ENCODE measurements at regions not wholly inside any gene's neighbourhood (a gene's known extent, or its start where the extent isn't known, plus 50 kb on each side); places are given as distances from the start of the nearest gene placed in this dataset.

GRCh38 chr13:77989281-77989680 is 70.7 kb upstream of the EDNRB start (continued):
- TF ChIP-seq RERE (CRISPR knock-in tag; IDR thresholded peaks at IDR 0.05; ENCODE audit: low read depth): no peak

GRCh38 chr13:77988355-77988754 is 69.7 kb upstream of the EDNRB start:
- Histone ChIP-seq H3K4me2 (ENCODE audit: low read depth, low read length) (no peak overlapping the region), H4K20me1 (ENCODE audit: insufficient read depth, low read length) (no peaks in the 10 kb centered on the region), H3K36me3 (replicated peaks in 1 of 2; ENCODE audit: control insufficient read depth in 1 of 2, insufficient read depth in 2 of 2, low read length in 2 of 2) (no peaks in the 10 kb centered on the region), H3K4me1 (ENCODE audit: insufficient read depth, low read length) (no peaks in the 10 kb centered on the region), H3K4me3 (replicated peaks in 1 of 3; ENCODE audit: insufficient read depth in 1 of 3, low read depth in 2 of 3, low read length in 3 of 3) (no peak overlapping the region), H3K79me2 (ENCODE audit: insufficient read depth, low read length) (no peaks in the 10 kb centered on the region), H2AFZ (ENCODE audit: low read length) (no peak overlapping the region), H3K27me3 (ENCODE audit: control insufficient read depth in 1 of 2, insufficient read depth in 2 of 2, low read length in 2 of 2) (no peaks in the 10 kb centered on the region), H3K27ac (ENCODE audit: extremely low read length, insufficient read depth, low read length) (no peak overlapping the region), H3K9me3 (ENCODE audit: low read length) (no peaks in the 10 kb centered on the region; the same call in 1 of the 2 replicates), H3K9ac (ENCODE audit: insufficient read depth, low read depth, low read length) (no peak overlapping the region)
- in situ Hi-C loops (cut with HindIII; ENCODE audit: extremely low pct_ligation_motif_present, low pct_unique_long_range_greater_than_20kb): no loop called here
- TF ChIP-seq ATRX (CRISPR knock-in tag; IDR thresholded peaks at IDR 0.05; ENCODE audit: borderline replicate concordance): no peak
- no peak for TF ChIP-seq ZSCAN30 (CRISPR knock-in tag; IDR thresholded peaks at IDR 0.05)
- TF ChIP-seq ZNF296 (CRISPR knock-in tag; conservative IDR thresholded peaks at IDR 0.05): no peak
- TF ChIP-seq NFRKB (IDR thresholded peaks at IDR 0.05): no peak
- no peak for TF ChIP-seq ZNF138 (CRISPR knock-in tag; IDR thresholded peaks at IDR 0.05; ENCODE audit: low read depth)
- no peak for TF ChIP-seq ZSCAN9 (CRISPR knock-in tag; IDR thresholded peaks at IDR 0.05; ENCODE audit: borderline replicate concordance)
- TF ChIP-seq TFE3 (CRISPR knock-in tag; IDR thresholded peaks at IDR 0.05): no peak
- DNase-seq (ENCODE audit: low spot score) (no peak), FAIRE-seq (no peak), ATAC-seq (no peak)
- ChIA-PET CTCF (ENCODE audit: low intra/inter-chr PET ratio, low total read pairs) (no interaction called here), POLR2A (no interaction called here)
- WGBS (ENCODE audit: low lambda C conversion rate): no CpG with 5 or more reads among the region's 2 CpGs
- intact Hi-C loops (cut with micrococcal nuclease; ENCODE audit: unreplicated experiment): no loop called here
- BruUV-seq (replicated peaks): no TSS peak

Data from HepG2 (cell line).